ENCODE measurements at regions not wholly inside any gene's neighbourhood (a gene's known extent, or its start where the extent isn't known, plus 50 kb on each side); places are given as distances from the start of the nearest gene placed in this dataset.
A peak's percentile ranks its signal among the peaks of the same experiment; 100 is the strongest.

DNA sequence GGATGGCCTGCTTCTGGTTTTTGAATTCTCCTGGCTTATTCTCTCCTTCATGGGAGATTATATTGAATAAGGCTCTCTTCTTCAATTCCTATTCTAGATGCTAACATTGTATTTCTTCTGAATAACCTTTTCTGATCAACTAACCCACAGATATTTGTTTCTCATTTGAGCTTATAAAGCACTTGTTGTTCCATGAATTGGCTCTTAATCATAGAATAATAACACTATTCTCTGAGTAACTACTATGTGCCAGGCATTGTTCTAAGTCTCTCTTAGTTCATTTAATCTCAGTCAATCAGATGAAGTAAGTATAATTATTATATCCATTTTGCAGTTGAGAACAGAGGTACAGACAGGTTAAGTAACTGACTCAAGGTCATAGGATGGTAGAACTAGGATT lies 136.3 kb upstream of the MLIP start:
- DNase-seq (ENCODE audit: low read depth) = no peak
- H3K4me3 ChIP-seq (ENCODE audit: low read depth, low read length) = no peak overlapping the region
- TF ChIP-seq, protein P1, sequence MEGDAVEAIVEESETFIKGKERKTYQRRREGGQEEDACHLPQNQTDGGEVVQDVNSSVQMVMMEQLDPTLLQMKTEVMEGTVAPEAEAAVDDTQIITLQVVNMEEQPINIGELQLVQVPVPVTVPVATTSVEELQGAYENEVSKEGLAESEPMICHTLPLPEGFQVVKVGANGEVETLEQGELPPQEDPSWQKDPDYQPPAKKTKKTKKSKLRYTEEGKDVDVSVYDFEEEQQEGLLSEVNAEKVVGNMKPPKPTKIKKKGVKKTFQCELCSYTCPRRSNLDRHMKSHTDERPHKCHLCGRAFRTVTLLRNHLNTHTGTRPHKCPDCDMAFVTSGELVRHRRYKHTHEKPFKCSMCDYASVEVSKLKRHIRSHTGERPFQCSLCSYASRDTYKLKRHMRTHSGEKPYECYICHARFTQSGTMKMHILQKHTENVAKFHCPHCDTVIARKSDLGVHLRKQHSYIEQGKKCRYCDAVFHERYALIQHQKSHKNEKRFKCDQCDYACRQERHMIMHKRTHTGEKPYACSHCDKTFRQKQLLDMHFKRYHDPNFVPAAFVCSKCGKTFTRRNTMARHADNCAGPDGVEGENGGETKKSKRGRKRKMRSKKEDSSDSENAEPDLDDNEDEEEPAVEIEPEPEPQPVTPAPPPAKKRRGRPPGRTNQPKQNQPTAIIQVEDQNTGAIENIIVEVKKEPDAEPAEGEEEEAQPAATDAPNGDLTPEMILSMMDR (IDR thresholded peaks at IDR 0.05; ENCODE audit: insufficient read depth, low read length) = no peak

DNA sequence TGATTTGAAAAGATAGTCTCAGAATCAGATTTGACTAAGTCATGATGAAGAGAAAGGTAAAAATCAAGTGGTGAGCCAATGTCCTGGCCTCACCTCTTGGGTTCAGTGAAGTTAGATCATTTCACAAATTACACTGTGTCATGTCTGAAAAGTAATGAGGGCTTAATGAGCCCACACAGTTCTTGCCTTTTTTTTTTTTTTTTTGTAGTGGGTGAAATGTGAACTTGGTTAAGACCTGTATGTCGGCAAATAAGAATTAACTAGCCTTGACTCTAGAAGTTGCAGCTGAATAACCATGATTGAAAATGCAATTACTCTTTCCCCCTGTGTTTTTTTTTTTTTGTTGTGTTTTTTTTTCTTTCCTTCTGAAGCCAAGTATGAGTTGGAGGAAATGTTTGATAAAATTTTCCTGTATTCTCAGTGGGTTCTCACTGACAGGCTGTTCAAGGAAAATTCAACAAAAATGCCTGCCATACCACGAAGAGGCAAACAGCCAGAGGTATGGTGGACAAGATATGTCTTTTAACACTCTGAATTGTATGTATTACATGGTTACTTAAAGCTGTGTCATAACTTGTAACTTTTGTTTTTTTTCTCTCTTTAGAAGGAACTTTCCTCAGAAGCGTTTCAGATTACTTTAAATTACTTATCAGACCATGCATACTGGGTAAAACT lies 135.2 kb upstream of the MLIP start:
- TF ChIP-seq, protein P1 (IDR thresholded peaks at IDR 0.05; ENCODE audit: insufficient read depth, low read length) = no peak
- DNase-seq (ENCODE audit: low read depth) = peak; percentile 53
- H3K4me3 ChIP-seq (ENCODE audit: low read depth, low read length) = no peak overlapping the region

DNA sequence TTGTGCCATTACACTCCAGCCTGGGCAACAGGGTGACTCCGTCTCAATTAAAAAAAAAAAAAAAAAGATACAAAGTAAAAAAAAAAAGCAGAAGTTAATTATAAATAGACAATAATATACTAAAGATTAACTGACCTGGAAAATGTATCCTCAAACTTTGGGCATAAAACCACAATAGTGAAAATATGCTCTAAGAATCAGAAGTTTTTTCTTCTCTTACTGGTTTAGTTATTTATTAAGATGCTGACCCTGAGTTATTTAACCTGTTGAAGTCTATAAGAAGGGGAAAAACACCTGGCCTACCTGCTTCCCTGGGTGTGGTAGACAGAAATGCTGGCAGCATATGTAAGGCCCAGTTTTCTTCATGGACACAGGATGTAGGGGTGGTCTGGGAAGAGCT lies 133.7 kb upstream of the MLIP start:
- TF ChIP-seq, protein P1 (IDR thresholded peaks at IDR 0.05; ENCODE audit: insufficient read depth, low read length) = no peak
- no peak overlapping the region for H3K4me3 ChIP-seq (ENCODE audit: low read depth, low read length)
- no peak for DNase-seq (ENCODE audit: low read depth)

DNA sequence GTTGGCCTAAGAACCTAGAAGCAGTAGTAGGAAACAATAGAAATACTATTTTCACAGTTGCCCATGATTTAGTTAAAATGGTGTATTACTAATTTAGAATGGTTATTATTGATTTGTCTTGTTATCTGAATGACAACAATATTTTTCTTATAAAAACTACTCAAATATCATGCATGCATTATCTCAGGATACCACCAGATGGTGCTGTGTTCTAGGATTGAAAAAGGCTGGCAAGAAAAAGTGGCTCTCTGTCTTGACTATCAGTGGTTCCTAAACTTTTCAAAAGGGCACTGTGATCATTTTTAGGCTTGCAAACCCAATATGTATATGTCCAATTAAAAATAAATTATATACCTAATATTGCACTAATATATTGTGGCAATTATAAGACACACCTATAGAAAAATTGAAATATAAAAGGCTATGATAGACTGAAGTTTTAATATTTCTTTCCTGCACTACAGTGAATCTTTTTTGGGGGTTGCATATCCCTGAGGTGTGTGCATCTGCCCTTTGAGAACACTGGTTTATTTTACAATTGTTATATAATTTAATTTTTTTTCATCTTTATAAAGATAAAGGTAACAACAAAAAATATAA lies 131.7 kb upstream of the MLIP start:
- no peak overlapping the region for H3K4me3 ChIP-seq (ENCODE audit: low read depth, low read length)
- TF ChIP-seq, protein P1 (IDR thresholded peaks at IDR 0.05; ENCODE audit: insufficient read depth, low read length) = peak; percentile 80
- DNase-seq (ENCODE audit: low read depth) = peak; percentile 70

DNA sequence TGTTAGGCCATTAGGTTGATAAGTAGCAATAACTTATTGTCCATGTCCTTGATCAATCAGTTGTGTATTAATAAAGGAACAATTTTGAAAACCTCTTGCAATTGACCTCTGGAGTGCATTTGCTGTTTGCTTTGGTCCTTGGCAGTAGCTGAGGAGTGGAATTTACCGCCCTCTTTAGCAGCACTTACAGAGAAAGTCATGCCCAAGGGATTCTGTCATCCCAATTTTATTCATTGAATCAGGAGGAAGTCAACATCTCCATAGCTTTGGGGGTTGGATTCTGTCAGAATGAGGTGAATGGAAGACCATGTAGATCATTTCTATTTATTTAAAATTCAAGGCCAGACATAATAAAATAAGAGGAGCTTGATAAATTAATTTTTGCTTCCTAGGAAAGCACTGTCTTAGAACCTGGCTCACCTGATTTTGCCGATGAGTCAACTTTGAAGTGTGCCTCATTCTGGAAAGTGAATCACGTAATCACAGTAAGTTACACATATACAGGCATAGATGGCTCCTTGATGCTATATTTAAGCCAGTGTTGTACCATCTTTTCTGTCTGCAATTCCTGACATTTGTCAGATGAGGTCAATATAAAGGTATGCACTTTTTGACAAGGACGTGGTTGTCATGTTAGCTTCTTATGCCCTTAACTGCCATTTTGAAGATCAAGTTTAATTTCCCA lies 128.7 kb upstream of the MLIP start:
- no peak for DNase-seq (ENCODE audit: low read depth)
- H3K4me3 ChIP-seq (ENCODE audit: low read depth, low read length) = no peak overlapping the region
- TF ChIP-seq, protein P1 (IDR thresholded peaks at IDR 0.05; ENCODE audit: insufficient read depth, low read length) = no peak

DNA sequence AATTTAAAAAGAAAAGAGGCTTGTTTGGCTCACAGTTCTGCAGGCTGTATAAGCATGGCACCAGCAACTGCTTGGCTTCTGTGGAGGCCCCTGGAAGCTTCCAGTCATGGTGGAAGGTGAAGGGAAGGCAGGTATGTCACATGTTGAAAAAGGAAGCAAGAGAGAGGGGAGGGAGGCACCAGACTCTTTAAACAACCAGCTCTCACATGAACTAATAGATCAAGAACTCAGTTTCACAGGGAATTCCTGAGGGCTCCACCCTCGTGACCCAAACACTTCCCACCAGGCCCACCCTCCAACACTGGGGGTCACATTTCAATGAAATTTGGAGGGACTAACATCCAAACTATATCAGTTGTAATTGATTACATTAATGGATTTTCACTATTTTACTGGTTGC lies 127.9 kb upstream of the MLIP start:
- no peak for DNase-seq (ENCODE audit: low read depth)
- no peak overlapping the region for H3K4me3 ChIP-seq (ENCODE audit: low read depth, low read length)
- TF ChIP-seq, protein P1 (IDR thresholded peaks at IDR 0.05; ENCODE audit: insufficient read depth, low read length) = no peak

All from fibroblast of the aortic adventitia (primary cell).